H1 (cell line): ENCODE measurements at regions not wholly inside any gene's neighbourhood (a gene's known extent, or its start where the extent isn't known, plus 50 kb on each side); places are given as distances from the start of the nearest gene placed in this dataset.

Experiments used
- CTCF ChIA-PET: fragments of 300-600 bp; sonication (Branson Sonifier 250); formaldehyde crosslinking; loops from one replicate; lab custom pipeline; 2021; ENCODE audit not compliant: partially characterized antibody; lab: Charles Lee
- POLR2A ChIA-PET: fragments of 300-600 bp; sonication (Branson Sonifier 250); formaldehyde crosslinking; loops from one replicate; lab custom pipeline; 2021; ENCODE audit warnings: inconsistent platforms; ENCODE audit not compliant: partially characterized antibody; lab: Charles Lee
- DNase-seq, 2 experiments: peaks; one replicate each; pipeline versions ENCODE4 v3.0.0 to v3.0.0-alpha.2; 2010 to 2022; ENCODE audit warnings: low spot score in 2 of 2, low read depth in 1 of 2, mixed read lengths in 1 of 2
- FAIRE-seq: peaks from 2 replicates; lab custom pipeline; 2011; peaks lifted over from hg19 to GRCh38; lab: Jason Lieb, UNC
- H2AFZ ChIP-seq: 2 replicates; pipeline ENCODE4 v1.8.1; 2012; ENCODE audit warnings: low read length, inconsistent platforms
- H2AK5ac ChIP-seq: 2 replicates; pipeline ENCODE4 v1.6.1; 2013; ENCODE audit warnings: low read depth, low read length
- H2BK120ac ChIP-seq: replicated peaks from 2 replicates; pipeline ENCODE3; 2013; ENCODE audit warnings: low read depth, low read length, inconsistent platforms
- H2BK12ac ChIP-seq: 2 replicates; pipeline ENCODE4 v1.6.1; 2013; ENCODE audit warnings: low read depth, low read length
- H2BK15ac ChIP-seq: 2 replicates; pipeline ENCODE4 v1.6.1; 2013; ENCODE audit warnings: low read length
- H2BK20ac ChIP-seq: 2 replicates; pipeline ENCODE4 v1.6.1; 2013; ENCODE audit warnings: low read length
- H2BK5ac ChIP-seq: 2 replicates; pipeline ENCODE4 v1.6.1; 2013; ENCODE audit warnings: low read depth, low read length
- H3K14ac ChIP-seq: 2 replicates; pipeline ENCODE4 v1.6.1; 2013; ENCODE audit warnings: inconsistent platforms; ENCODE audit not compliant: insufficient read length
- H3K18ac ChIP-seq: 2 replicates; pipeline ENCODE4 v1.6.1; 2013; ENCODE audit warnings: low read length; ENCODE audit errors: extremely low read depth
- H3K23ac ChIP-seq: 2 replicates; pipeline ENCODE4 v1.6.1; 2013; ENCODE audit warnings: inconsistent platforms; ENCODE audit not compliant: insufficient read length
- H3K23me2 ChIP-seq: 2 replicates; pipeline ENCODE4 v1.6.1; 2013; ENCODE audit warnings: low read depth, low read length
- H3K27ac ChIP-seq: 2 replicates; pipeline ENCODE4 v1.6.1; 2011; ENCODE audit warnings: low read depth, low read length, inconsistent platforms
- H3K27me3 ChIP-seq, 4 experiments: replicated peaks in 1 of 4; 1 replicate in 1 of 4; 2 replicates in 3 of 4; pipeline versions ENCODE4 v1.6.1 to v1.8.1; 2011 to 2013; ENCODE audit warnings: low read length in 3 of 4, mild to moderate bottlenecking in 3 of 4, inconsistent platforms in 2 of 4, mixed read lengths in 2 of 4, moderate library complexity in 1 of 4; ENCODE audit not compliant: control insufficient read depth in 3 of 4, insufficient read depth in 3 of 4; ENCODE audit errors: extremely low read depth in 1 of 4
- H3K36me3 ChIP-seq, 4 experiments: 2 replicates each; pipeline versions ENCODE4 v1.6.1 to v1.8.1; 2011 to 2013; ENCODE audit warnings: mild to moderate bottlenecking in 4 of 4, low read length in 3 of 4, moderate library complexity in 2 of 4, control low read depth in 1 of 4, inconsistent platforms in 1 of 4; ENCODE audit not compliant: insufficient read depth in 4 of 4, control insufficient read depth in 2 of 4
- H3K4ac ChIP-seq: replicated peaks from 2 replicates; pipeline ENCODE3; 2013; ENCODE audit warnings: low read length, low read depth, mixed read lengths, inconsistent platforms; ENCODE audit not compliant: insufficient read length
- H3K4me1 ChIP-seq, 4 experiments: replicated peaks in 1 of 4; 1 replicate in 1 of 4; 2 replicates in 3 of 4; pipeline versions ENCODE4 v1.6.1 to v1.8.1; 2011 to 2013; ENCODE audit warnings: low read length in 3 of 4, inconsistent platforms in 2 of 4, mixed read lengths in 1 of 4; ENCODE audit not compliant: insufficient read depth in 4 of 4, control insufficient read depth in 3 of 4
- H3K4me2 ChIP-seq, 2 experiments: 2 replicates each; pipeline versions ENCODE4 v1.6.1 to v1.8.1; 2011 to 2013; ENCODE audit warnings: low read depth in 2 of 2, low read length in 2 of 2, control low read depth in 1 of 2, inconsistent platforms in 1 of 2, mild to moderate bottlenecking in 1 of 2; ENCODE audit not compliant: insufficient read depth in 1 of 2
- H3K4me3 ChIP-seq, 4 experiments: fragments of 200-600, 300-600 bp in 1 of 4; sonication (generic), shearing (Covaris generic), sonication (Bioruptor Twin) in 1 of 4; 2 replicates each; pipeline versions ENCODE4 v1.5.1 to v1.8.1; 2011 to 2016; ENCODE audit warnings: low read length in 4 of 4, low read depth in 3 of 4, control low read depth in 2 of 4, inconsistent platforms in 2 of 4, mild to moderate bottlenecking in 2 of 4, mixed read lengths in 1 of 4, moderate library complexity in 1 of 4; ENCODE audit not compliant: insufficient read depth in 2 of 4; ENCODE audit errors: extremely low read depth in 1 of 4
- H3K56ac ChIP-seq: replicated peaks from 2 replicates; pipeline ENCODE3; 2013; ENCODE audit warnings: low read depth, mild to moderate bottlenecking, mixed read lengths, low read length, inconsistent platforms; ENCODE audit not compliant: insufficient read length
- H3K79me1 ChIP-seq: 2 replicates; pipeline ENCODE4 v1.6.1; 2013; ENCODE audit warnings: low read depth, low read length, control low read depth
- H3K79me2 ChIP-seq, 2 experiments: 2 replicates each; pipeline versions ENCODE4 v1.6.1 to v1.8.1; 2012 to 2013; ENCODE audit warnings: low read length in 2 of 2, mild to moderate bottlenecking in 2 of 2, inconsistent platforms in 1 of 2; ENCODE audit not compliant: insufficient read depth in 2 of 2, control insufficient read depth in 1 of 2
- H3K9ac ChIP-seq, 4 experiments: replicated peaks in 1 of 4; 1 replicate in 1 of 4; 2 replicates in 3 of 4; pipeline versions ENCODE4 v1.6.1 to v1.8.1; 2011 to 2013; ENCODE audit warnings: low read depth in 3 of 4, low read length in 3 of 4, control low read depth in 2 of 4, mild to moderate bottlenecking in 2 of 4, moderate library complexity in 2 of 4, inconsistent platforms in 1 of 4; ENCODE audit errors: extremely low read depth in 1 of 4
- H3K9me3 ChIP-seq, 2 experiments: 2 replicates each; pipeline versions ENCODE4 v1.6.1 to v1.8.1; 2012 to 2013; ENCODE audit warnings: mild to moderate bottlenecking in 2 of 2, moderate library complexity in 2 of 2, control low read depth in 1 of 2, inconsistent platforms in 1 of 2, low read depth in 1 of 2, low read length in 1 of 2, mixed read lengths in 1 of 2; ENCODE audit not compliant: insufficient read depth in 2 of 2
- H4K20me1 ChIP-seq, 2 experiments: replicated peaks in 1 of 2; 2 replicates each; pipeline versions ENCODE3 to v1.8.1; 2011 to 2013; ENCODE audit warnings: inconsistent platforms in 2 of 2, low read length in 2 of 2, mild to moderate bottlenecking in 1 of 2; ENCODE audit not compliant: insufficient read depth in 2 of 2, control insufficient read depth in 1 of 2
- H4K5ac ChIP-seq: 2 replicates; pipeline ENCODE4 v1.6.1; 2013; ENCODE audit warnings: low read length, low read depth, mixed read lengths, inconsistent platforms; ENCODE audit not compliant: insufficient read length
- H4K8ac ChIP-seq: 2 replicates; pipeline ENCODE4 v1.8.0; 2013; ENCODE audit warnings: mild to moderate bottlenecking, moderate library complexity, low read length, inconsistent platforms; ENCODE audit not compliant: insufficient read depth; ENCODE audit errors: extremely low read depth
- H4K91ac ChIP-seq: replicated peaks from 2 replicates; pipeline ENCODE3; 2013; ENCODE audit warnings: low read length, mixed read lengths, inconsistent platforms; ENCODE audit not compliant: insufficient read length
- CHD1 ChIP-seq: IDR thresholded peaks from 2 replicates; pipeline ENCODE4 v1.6.1; 2012; ENCODE audit warnings: low read depth, low read length, improper control_type of control experiment
- JUN ChIP-seq: IDR thresholded peaks from 2 replicates; pipeline ENCODE4 v1.6.1; 2011; ENCODE audit warnings: low read depth, mild to moderate bottlenecking, improper control_type of control experiment, low read length
- POLR2A ChIP-seq, 2 experiments: IDR thresholded peaks; 1 replicate in 1 of 2; 2 replicates in 1 of 2; pipeline ENCODE4 v1.6.1; 2011; ENCODE audit warnings: low read depth in 2 of 2, low read length in 2 of 2, mild to moderate bottlenecking in 2 of 2; ENCODE audit errors: control extremely low read depth in 1 of 2
- SP1 ChIP-seq: IDR thresholded peaks from 2 replicates; pipeline ENCODE4 v1.6.1; 2011; ENCODE audit warnings: low read depth, low read length

GRCh38 chr12:16891673-16892072, 285.7 kb upstream of the LMO3 start:
- Histone ChIP-seq H3K27me3 (no peaks in the 10 kb centered on the region), H3K9me3 (no peaks in the 10 kb centered on the region), H3K4ac (no peak overlapping the region), H3K79me2 (no peaks in the 10 kb centered on the region), H2AFZ (no peak overlapping the region), H3K56ac (no peak overlapping the region), H3K9ac (no peak overlapping the region), H4K5ac (no peak overlapping the region), H3K27ac (no peak overlapping the region), H3K4me2 (no peak overlapping the region), H3K4me3 (no peak overlapping the region), H4K20me1 (no peaks in the 10 kb centered on the region), H3K23me2 (no peaks in the 10 kb centered on the region), H4K8ac (no peak overlapping the region), H3K36me3 (no peaks in the 10 kb centered on the region), H4K91ac (no peak overlapping the region), H2AK5ac (no peak overlapping the region), H2BK12ac (no peak overlapping the region), H2BK15ac (no peak overlapping the region), H2BK5ac (no peak overlapping the region), H2BK120ac (no peak overlapping the region), H3K4me1 (no peaks in the 10 kb centered on the region), H3K14ac (no peak overlapping the region), H3K79me1 (no peaks in the 10 kb centered on the region), H3K23ac (no peak overlapping the region), H2BK20ac (no peak overlapping the region), H3K18ac (no peak overlapping the region)
- DNase-seq: no peak
- ChIA-PET CTCF (interaction anchor here (0.9 to 1.0 kb wide), 2 partner anchors 48 to 55 kb away, joined by 3 read pairs; no protein-coding TSS in a partner anchor), POLR2A (no interaction called here)
- no peak for FAIRE-seq
- TF ChIP-seq SP1 (no peak), POLR2A (IDR thresholded peaks at IDR 0.05; ENCODE audit: control extremely low read depth in 1 of 2, low read depth in 2 of 2, low read length in 2 of 2) (no peak), CHD1 (no peak), JUN (no peak)
